H1 (cell line): ENCODE measurements at regions not wholly inside any gene's neighbourhood (a gene's known extent, or its start where the extent isn't known, plus 50 kb on each side); places are given as distances from the start of the nearest gene placed in this dataset.

Experiments
- CTCF ChIA-PET: fragments of 300-600 bp; sonication (Branson Sonifier 250); formaldehyde crosslinking; loops from one replicate; lab custom pipeline; 2021; ENCODE audit not compliant: partially characterized antibody; lab: Charles Lee
- POLR2A ChIA-PET: fragments of 300-600 bp; sonication (Branson Sonifier 250); formaldehyde crosslinking; loops from one replicate; lab custom pipeline; 2021; ENCODE audit warnings: inconsistent platforms; ENCODE audit not compliant: partially characterized antibody; lab: Charles Lee
- DNase-seq, 2 experiments: peaks; one replicate each; pipeline versions ENCODE4 v3.0.0 to v3.0.0-alpha.2; 2010 to 2022; ENCODE audit warnings: low spot score in 2 of 2, low read depth in 1 of 2, mixed read lengths in 1 of 2
- FAIRE-seq: peaks from 2 replicates; lab custom pipeline; 2011; peaks lifted over from hg19 to GRCh38; lab: Jason Lieb, UNC
- H2AFZ ChIP-seq: 2 replicates; pipeline ENCODE4 v1.8.1; 2012; ENCODE audit warnings: low read length, inconsistent platforms
- H2AK5ac ChIP-seq: 2 replicates; pipeline ENCODE4 v1.6.1; 2013; ENCODE audit warnings: low read depth, low read length
- H2BK120ac ChIP-seq: replicated peaks from 2 replicates; pipeline ENCODE3; 2013; ENCODE audit warnings: low read depth, low read length, inconsistent platforms
- H2BK12ac ChIP-seq: 2 replicates; pipeline ENCODE4 v1.6.1; 2013; ENCODE audit warnings: low read depth, low read length
- H2BK15ac ChIP-seq: 2 replicates; pipeline ENCODE4 v1.6.1; 2013; ENCODE audit warnings: low read length
- H2BK20ac ChIP-seq: 2 replicates; pipeline ENCODE4 v1.6.1; 2013; ENCODE audit warnings: low read length
- H2BK5ac ChIP-seq: 2 replicates; pipeline ENCODE4 v1.6.1; 2013; ENCODE audit warnings: low read depth, low read length
- H3K14ac ChIP-seq: 2 replicates; pipeline ENCODE4 v1.6.1; 2013; ENCODE audit warnings: inconsistent platforms; ENCODE audit not compliant: insufficient read length
- H3K18ac ChIP-seq: 2 replicates; pipeline ENCODE4 v1.6.1; 2013; ENCODE audit warnings: low read length; ENCODE audit errors: extremely low read depth
- H3K23ac ChIP-seq: 2 replicates; pipeline ENCODE4 v1.6.1; 2013; ENCODE audit warnings: inconsistent platforms; ENCODE audit not compliant: insufficient read length
- H3K23me2 ChIP-seq: 2 replicates; pipeline ENCODE4 v1.6.1; 2013; ENCODE audit warnings: low read depth, low read length
- H3K27ac ChIP-seq: 2 replicates; pipeline ENCODE4 v1.6.1; 2011; ENCODE audit warnings: low read depth, low read length, inconsistent platforms
- H3K27me3 ChIP-seq, 4 experiments: replicated peaks in 1 of 4; 1 replicate in 1 of 4; 2 replicates in 3 of 4; pipeline versions ENCODE4 v1.6.1 to v1.8.1; 2011 to 2013; ENCODE audit warnings: low read length in 3 of 4, mild to moderate bottlenecking in 3 of 4, inconsistent platforms in 2 of 4, mixed read lengths in 2 of 4, moderate library complexity in 1 of 4; ENCODE audit not compliant: control insufficient read depth in 3 of 4, insufficient read depth in 3 of 4; ENCODE audit errors: extremely low read depth in 1 of 4
- H3K36me3 ChIP-seq, 4 experiments: 2 replicates each; pipeline versions ENCODE4 v1.6.1 to v1.8.1; 2011 to 2013; ENCODE audit warnings: mild to moderate bottlenecking in 4 of 4, low read length in 3 of 4, moderate library complexity in 2 of 4, control low read depth in 1 of 4, inconsistent platforms in 1 of 4; ENCODE audit not compliant: insufficient read depth in 4 of 4, control insufficient read depth in 2 of 4
- H3K4ac ChIP-seq: replicated peaks from 2 replicates; pipeline ENCODE3; 2013; ENCODE audit warnings: low read length, low read depth, mixed read lengths, inconsistent platforms; ENCODE audit not compliant: insufficient read length
- H3K4me1 ChIP-seq, 4 experiments: replicated peaks in 1 of 4; 1 replicate in 1 of 4; 2 replicates in 3 of 4; pipeline versions ENCODE4 v1.6.1 to v1.8.1; 2011 to 2013; ENCODE audit warnings: low read length in 3 of 4, inconsistent platforms in 2 of 4, mixed read lengths in 1 of 4; ENCODE audit not compliant: insufficient read depth in 4 of 4, control insufficient read depth in 3 of 4
- H3K4me2 ChIP-seq, 2 experiments: 2 replicates each; pipeline versions ENCODE4 v1.6.1 to v1.8.1; 2011 to 2013; ENCODE audit warnings: low read depth in 2 of 2, low read length in 2 of 2, control low read depth in 1 of 2, inconsistent platforms in 1 of 2, mild to moderate bottlenecking in 1 of 2; ENCODE audit not compliant: insufficient read depth in 1 of 2
- H3K4me3 ChIP-seq, 4 experiments: fragments of 200-600, 300-600 bp in 1 of 4; sonication (generic), shearing (Covaris generic), sonication (Bioruptor Twin) in 1 of 4; 2 replicates each; pipeline versions ENCODE4 v1.5.1 to v1.8.1; 2011 to 2016; ENCODE audit warnings: low read length in 4 of 4, low read depth in 3 of 4, control low read depth in 2 of 4, inconsistent platforms in 2 of 4, mild to moderate bottlenecking in 2 of 4, mixed read lengths in 1 of 4, moderate library complexity in 1 of 4; ENCODE audit not compliant: insufficient read depth in 2 of 4; ENCODE audit errors: extremely low read depth in 1 of 4
- H3K56ac ChIP-seq: replicated peaks from 2 replicates; pipeline ENCODE3; 2013; ENCODE audit warnings: low read depth, mild to moderate bottlenecking, mixed read lengths, low read length, inconsistent platforms; ENCODE audit not compliant: insufficient read length
- H3K79me1 ChIP-seq: 2 replicates; pipeline ENCODE4 v1.6.1; 2013; ENCODE audit warnings: low read depth, low read length, control low read depth
- H3K79me2 ChIP-seq, 2 experiments: 2 replicates each; pipeline versions ENCODE4 v1.6.1 to v1.8.1; 2012 to 2013; ENCODE audit warnings: low read length in 2 of 2, mild to moderate bottlenecking in 2 of 2, inconsistent platforms in 1 of 2; ENCODE audit not compliant: insufficient read depth in 2 of 2, control insufficient read depth in 1 of 2
- H3K9ac ChIP-seq, 4 experiments: replicated peaks in 1 of 4; 1 replicate in 1 of 4; 2 replicates in 3 of 4; pipeline versions ENCODE4 v1.6.1 to v1.8.1; 2011 to 2013; ENCODE audit warnings: low read depth in 3 of 4, low read length in 3 of 4, control low read depth in 2 of 4, mild to moderate bottlenecking in 2 of 4, moderate library complexity in 2 of 4, inconsistent platforms in 1 of 4; ENCODE audit errors: extremely low read depth in 1 of 4
- H3K9me3 ChIP-seq, 2 experiments: 2 replicates each; pipeline versions ENCODE4 v1.6.1 to v1.8.1; 2012 to 2013; ENCODE audit warnings: mild to moderate bottlenecking in 2 of 2, moderate library complexity in 2 of 2, control low read depth in 1 of 2, inconsistent platforms in 1 of 2, low read depth in 1 of 2, low read length in 1 of 2, mixed read lengths in 1 of 2; ENCODE audit not compliant: insufficient read depth in 2 of 2
- H4K20me1 ChIP-seq, 2 experiments: replicated peaks in 1 of 2; 2 replicates each; pipeline versions ENCODE3 to v1.8.1; 2011 to 2013; ENCODE audit warnings: inconsistent platforms in 2 of 2, low read length in 2 of 2, mild to moderate bottlenecking in 1 of 2; ENCODE audit not compliant: insufficient read depth in 2 of 2, control insufficient read depth in 1 of 2
- H4K5ac ChIP-seq: 2 replicates; pipeline ENCODE4 v1.6.1; 2013; ENCODE audit warnings: low read length, low read depth, mixed read lengths, inconsistent platforms; ENCODE audit not compliant: insufficient read length
- H4K8ac ChIP-seq: 2 replicates; pipeline ENCODE4 v1.8.0; 2013; ENCODE audit warnings: mild to moderate bottlenecking, moderate library complexity, low read length, inconsistent platforms; ENCODE audit not compliant: insufficient read depth; ENCODE audit errors: extremely low read depth
- H4K91ac ChIP-seq: replicated peaks from 2 replicates; pipeline ENCODE3; 2013; ENCODE audit warnings: low read length, mixed read lengths, inconsistent platforms; ENCODE audit not compliant: insufficient read length
- ATF3 ChIP-seq: IDR thresholded peaks from 2 replicates; pipeline ENCODE4 v1.6.1; 2011; ENCODE audit warnings: low read depth, mild to moderate bottlenecking, low read length; ENCODE audit not compliant: insufficient read depth
- CTBP2 ChIP-seq: IDR thresholded peaks from 2 replicates; pipeline ENCODE4 v1.7.0; 2011; ENCODE audit warnings: borderline replicate concordance, mild to moderate bottlenecking, moderate library complexity, mixed read lengths, low read length; ENCODE audit not compliant: insufficient read depth, insufficient read length
- KDM4A ChIP-seq: IDR thresholded peaks from one replicate; pipeline ENCODE4 v1.7.1; 2012; ENCODE audit warnings: low read depth, mild to moderate bottlenecking, moderate library complexity, low read length, inconsistent platforms; ENCODE audit not compliant: severe bottlenecking
- KDM5A ChIP-seq: fragments of 200-600 bp; IDR thresholded peaks from 2 replicates; pipeline ENCODE4 v1.7.1; 2012; ENCODE audit warnings: mild to moderate bottlenecking, low read length, inconsistent platforms, mixed read lengths
- SAP30 ChIP-seq: fragments of 300-600 bp; sonication (generic); IDR thresholded peaks from 2 replicates; pipeline ENCODE4 v1.7.1; 2012; ENCODE audit warnings: low read length, moderate library complexity, mild to moderate bottlenecking, inconsistent platforms; ENCODE audit not compliant: insufficient read depth, insufficient replicate concordance
- SIRT6 ChIP-seq: IDR thresholded peaks from one replicate; pipeline ENCODE4 v1.7.1; 2012; ENCODE audit warnings: low read length, inconsistent platforms
- SUZ12 ChIP-seq: fragments of 200-600 bp; sonication (generic); IDR thresholded peaks from 2 replicates; pipeline ENCODE4 v1.6.1; 2012; ENCODE audit warnings: mild to moderate bottlenecking, inconsistent platforms, low read length, moderate library complexity, mixed read lengths
- USF2 ChIP-seq: IDR thresholded peaks from 2 replicates; pipeline ENCODE4 v1.6.1; 2011; ENCODE audit warnings: low read length, improper control_type of control experiment
- WGBS, 2 experiments: shearing (Covaris generic) in 1 of 2; methylation state at CpG; one replicate each; pipeline versions ENCODE4 v1.1.6 to v1.1.7; 2013 to 2015; ENCODE audit warnings: low lambda C conversion rate in 2 of 2, mixed read lengths in 2 of 2, inconsistent platforms in 1 of 2, low coverage in 1 of 2, missing lambda C conversion rate in 1 of 2; ENCODE audit not compliant: insufficient replicate concordance in 2 of 2, insufficient coverage in 1 of 2, insufficient read length in 1 of 2; ENCODE audit errors: extremely low coverage in 1 of 2, missing lambda C conversion rate in 1 of 2; 5-methylcytosine and 5-hydroxymethylcytosine counted together

GRCh38 chr22:49483946-49484345 lies 343.7 kb downstream of the BRD1 start:
- no peak overlapping the region for H4K5ac ChIP-seq
- H3K9me3 ChIP-seq: no peaks in the 10 kb centered on the region
- 84% methylated on average over 6 of the region's 6 CpGs; no CpG with 5 or more reads in 1 of the 2 experiments for WGBS, 2 experiments
- no peak overlapping the region for H3K4me3 ChIP-seq
- CTCF ChIA-PET: interaction anchor here (1.0 kb wide), 1 partner anchor 64 kb away, joined by 3 read pairs; no protein-coding TSS in a partner anchor
- POLR2A ChIA-PET: no interaction called here
- H2BK12ac ChIP-seq: no peak overlapping the region
- H2AFZ ChIP-seq: no peak overlapping the region
- H3K23ac ChIP-seq: no peak overlapping the region
- no peak overlapping the region for H2AK5ac ChIP-seq
- no peak overlapping the region for H2BK120ac ChIP-seq
- no peak overlapping the region for H3K56ac ChIP-seq
- peaks cover 3% of the 10 kb centered on the region; the same call in 1 of the 2 replicates for H3K23me2 ChIP-seq
- H3K4me2 ChIP-seq: no peak overlapping the region
- no peaks in the 10 kb centered on the region for H3K79me1 ChIP-seq
- no peak overlapping the region; the same call in 1 of the 2 replicates for H4K8ac ChIP-seq
- no peaks in the 10 kb centered on the region for H4K20me1 ChIP-seq
- H3K27ac ChIP-seq: no peak overlapping the region
- H4K91ac ChIP-seq: no peak overlapping the region
- no peak overlapping the region for H3K18ac ChIP-seq
- no peaks in the 10 kb centered on the region for H3K79me2 ChIP-seq
- H3K36me3 ChIP-seq: no peaks in the 10 kb centered on the region
- H2BK15ac ChIP-seq: no peak overlapping the region
- no peak for TF ChIP-seq KDM5A
- no peak for TF ChIP-seq CTBP2
- no peak for TF ChIP-seq SAP30
- no peak for TF ChIP-seq KDM4A
- TF ChIP-seq USF2: no peak
- TF ChIP-seq SUZ12: no peak
- no peak for TF ChIP-seq ATF3
- no peak for TF ChIP-seq SIRT6
- H3K27me3 ChIP-seq: no peaks in the 10 kb centered on the region
- no peak overlapping the region for H3K9ac ChIP-seq
- H3K14ac ChIP-seq: no peak overlapping the region
- no peak overlapping the region for H3K4ac ChIP-seq
- H2BK5ac ChIP-seq: 0 out of 2 replicates have a peak overlapping the region, but pooled peaks have one; percentile 12
- H2BK20ac ChIP-seq: peak overlapping the region; percentile 72; the same call in 1 of the 2 replicates
- peaks cover 0 to 27% (median 14%) of the 10 kb centered on the region in 4 experiments; a peak in 5 of 7 replicates for H3K4me1 ChIP-seq
- FAIRE-seq (no peak), DNase-seq (no peak)
